Kidney capillary endothelial cell (primary cell): ENCODE measurements at regions not wholly inside any gene's neighbourhood (a gene's known extent, or its start where the extent isn't known, plus 50 kb on each side); places are given as distances from the start of the nearest gene placed in this dataset.
"Not testable (repeated sequence)": the region's sequence is repeated elsewhere in the genome, so short reads cannot be mapped to it uniquely, and the experiment has no call there.

Source experiments
- DNase-seq: peaks from one replicate; pipeline ENCODE4 v3.0.0-alpha.2; 2018; ENCODE audit warnings: low spot score

- DNase-seq = no peak
Measured at GRCh38 chr5:126677121-126677520, 76.4 kb downstream of the PHAX start.

- no peak for DNase-seq
Measured at GRCh38 chr5:126680191-126680817, 79.6 kb downstream of the PHAX start.

GRCh38 chr5:126681314-126681713 is 80.6 kb downstream of the PHAX start:
- DNase-seq = not testable (repeated sequence)

GRCh38 chr5:126681970-126682369 is 81.2 kb downstream of the PHAX start:
- DNase-seq = no peak

GRCh38 chr5:126682856-126683255 is 82.1 kb downstream of the PHAX start:
- no peak for DNase-seq

GRCh38 chr5:126683912-126684311 is 83.2 kb downstream of the PHAX start:
- no peak for DNase-seq

DNA sequence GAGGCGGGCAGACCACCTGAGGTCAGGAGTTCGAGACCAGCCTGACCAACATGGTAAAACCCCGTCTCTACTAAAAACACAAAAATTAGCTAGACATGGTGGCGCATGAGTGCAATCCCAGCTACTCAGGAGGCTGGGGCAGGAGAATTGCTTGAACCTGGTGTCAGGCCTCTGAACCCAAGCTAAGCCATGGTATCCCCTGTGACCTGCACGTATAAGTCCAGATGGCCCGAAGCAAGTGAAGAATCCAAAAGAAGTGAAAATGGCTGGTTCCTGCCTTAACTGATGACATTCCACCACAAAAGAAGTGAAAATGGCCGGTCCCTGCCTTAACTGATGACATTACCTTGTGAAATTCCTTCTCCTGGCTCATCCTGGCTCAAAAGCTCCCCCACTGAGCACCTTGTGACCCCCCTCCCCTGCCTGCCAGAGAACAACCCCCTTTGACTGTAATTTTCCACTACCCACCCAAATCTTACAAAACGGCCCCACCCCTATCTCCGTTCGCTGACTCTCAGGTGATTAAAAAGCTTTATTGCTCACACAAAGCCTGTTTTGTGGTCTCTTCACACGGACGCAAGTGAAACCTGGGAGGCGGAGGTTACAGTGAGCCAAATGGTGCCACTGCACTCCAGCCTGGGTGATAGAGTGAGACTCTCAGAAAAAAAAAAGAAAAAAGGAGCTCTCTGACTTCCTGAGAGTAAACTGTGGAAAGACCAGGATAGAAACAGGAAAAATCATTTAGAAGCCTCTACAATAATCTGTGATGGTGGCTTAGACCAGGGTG is 84.1 kb downstream of the PHAX start:
- DNase-seq = not testable (repeated sequence)

DNA sequence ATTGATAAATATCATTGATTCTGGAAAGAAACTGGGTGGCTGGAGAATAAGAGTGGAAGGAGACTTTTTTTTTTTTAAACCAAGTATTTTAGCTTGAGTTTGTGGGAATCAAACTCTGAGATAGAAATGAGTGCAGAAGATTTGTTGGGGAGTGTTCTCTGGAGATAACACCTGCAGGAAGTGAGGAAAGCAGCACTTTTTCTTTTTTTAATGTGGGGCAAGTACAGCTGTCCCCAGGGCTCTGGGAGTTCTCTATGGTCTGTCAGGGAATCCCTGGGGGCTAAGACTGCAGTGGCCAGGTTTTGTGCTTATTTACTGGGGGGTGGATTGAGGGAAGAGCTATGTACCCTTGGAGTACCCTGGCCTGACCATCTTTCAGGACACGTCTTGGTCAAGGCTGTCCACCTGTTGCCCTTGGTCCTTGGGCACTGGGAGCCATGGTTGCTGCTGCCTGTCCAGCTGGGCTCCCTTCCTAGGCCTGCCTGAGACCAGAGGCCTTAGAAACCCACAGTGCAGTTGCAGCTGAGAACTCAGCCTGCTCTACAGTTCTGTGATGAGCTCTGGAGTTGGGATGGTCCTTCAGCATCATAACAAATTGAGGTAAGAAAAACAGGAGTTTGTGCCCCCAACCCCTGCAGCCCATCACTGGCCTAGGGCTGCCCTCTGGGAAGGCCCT is 85.8 kb downstream of the PHAX start:
- DNase-seq = no peak

DNA sequence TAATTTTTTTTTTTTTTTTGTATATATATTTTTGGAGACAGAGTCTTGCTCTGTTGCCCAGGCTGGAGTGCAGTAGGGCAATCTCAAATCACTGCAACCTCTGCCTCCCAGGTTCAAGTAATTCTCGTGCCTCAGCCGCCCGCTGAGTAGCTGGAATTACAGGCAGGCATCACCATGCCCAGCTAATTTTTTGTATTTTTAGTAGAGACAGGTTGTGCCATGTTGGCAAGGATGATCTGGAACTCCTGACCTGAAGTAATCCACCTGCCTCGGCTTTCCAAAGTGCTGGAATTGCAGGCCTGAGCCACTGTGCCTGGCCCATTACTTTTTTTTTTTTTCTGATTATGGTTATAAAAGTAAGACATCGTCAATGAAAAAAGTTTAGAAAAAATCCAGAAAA is 84.0 kb upstream of the LMNB1 start:
- DNase-seq = no peak

GRCh38 chr5:126693806-126694205 is 83.1 kb upstream of the LMNB1 start:
- no peak for DNase-seq

- no peak for DNase-seq
Measured at GRCh38 chr5:126694403-126694802, 82.5 kb upstream of the LMNB1 start.

DNA sequence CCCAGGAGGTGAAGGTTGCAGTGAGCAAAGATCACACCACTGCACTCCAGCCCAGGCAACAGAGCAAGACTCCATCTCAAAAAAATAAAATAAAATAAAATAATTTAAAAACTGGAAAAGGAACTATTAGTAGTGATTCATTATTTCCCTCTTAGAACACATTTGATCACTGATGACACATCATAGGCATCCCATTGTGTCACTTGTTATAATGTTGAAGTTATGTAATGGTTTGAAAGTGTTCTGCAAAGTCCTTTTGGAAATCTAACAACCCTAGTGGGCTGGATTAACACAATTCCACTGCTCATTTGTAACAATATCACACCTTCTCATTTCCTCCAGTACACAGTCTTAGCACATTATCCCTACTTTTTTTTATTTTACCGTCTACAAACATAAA is 81.8 kb upstream of the LMNB1 start:
- peak; percentile 27 for DNase-seq

GRCh38 chr5:126707080-126707479 is 69.9 kb upstream of the LMNB1 start:
- no peak for DNase-seq

GRCh38 chr5:126715765-126716164 is 61.2 kb upstream of the LMNB1 start:
- DNase-seq = no peak

GRCh38 chr5:126716861-126717260 is 60.1 kb upstream of the LMNB1 start:
- DNase-seq = no peak

DNA sequence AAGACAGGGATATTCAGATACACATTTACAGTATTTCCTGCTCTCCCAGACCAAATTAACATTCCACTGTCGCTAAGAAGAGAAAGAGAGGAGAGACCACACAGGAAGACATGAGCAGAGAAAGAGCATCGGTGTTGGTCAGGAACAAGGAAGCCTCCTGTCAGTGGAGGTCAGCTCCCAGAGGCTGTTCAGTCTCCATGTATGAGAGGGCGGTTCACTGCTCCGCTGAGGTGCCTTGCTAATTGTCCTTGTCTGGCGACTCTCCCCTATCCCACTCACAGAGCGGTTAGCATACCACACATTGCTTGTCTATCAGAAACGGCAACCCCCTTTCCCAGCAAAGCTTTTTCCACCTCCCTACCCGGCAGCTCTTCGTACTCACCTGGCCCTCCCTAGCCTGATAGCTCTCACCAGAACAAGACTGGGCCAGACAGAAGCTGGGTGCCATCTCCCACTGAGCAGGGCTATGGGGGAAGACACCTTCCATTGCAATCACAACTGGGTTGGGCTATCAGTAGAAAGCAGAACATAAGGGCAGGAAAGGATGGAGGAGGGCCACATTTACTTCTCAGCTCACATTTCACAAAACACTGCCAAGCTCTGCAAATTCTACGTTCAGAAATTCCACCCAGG is 58.6 kb upstream of the LMNB1 start:
- DNase-seq = no peak

DNA sequence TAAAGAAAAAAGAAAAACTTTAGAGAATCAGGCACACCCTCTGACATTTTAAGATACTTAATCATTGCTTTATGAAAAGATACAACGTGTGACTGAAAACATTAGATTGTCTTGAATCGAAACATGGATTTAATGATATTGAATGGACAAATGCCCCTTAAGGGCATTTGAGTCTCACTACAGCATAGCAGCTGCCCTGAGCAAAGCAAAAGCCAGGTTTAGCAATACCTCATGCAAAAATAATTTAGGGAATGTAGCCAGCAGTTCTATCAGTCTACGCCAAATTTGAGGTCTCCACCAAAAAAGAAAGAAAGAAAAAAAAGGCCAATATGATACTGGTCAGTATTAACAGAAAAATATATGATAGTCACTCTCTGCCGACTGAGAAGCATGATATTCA is 56.6 kb upstream of the LMNB1 start:
- no peak for DNase-seq

DNA sequence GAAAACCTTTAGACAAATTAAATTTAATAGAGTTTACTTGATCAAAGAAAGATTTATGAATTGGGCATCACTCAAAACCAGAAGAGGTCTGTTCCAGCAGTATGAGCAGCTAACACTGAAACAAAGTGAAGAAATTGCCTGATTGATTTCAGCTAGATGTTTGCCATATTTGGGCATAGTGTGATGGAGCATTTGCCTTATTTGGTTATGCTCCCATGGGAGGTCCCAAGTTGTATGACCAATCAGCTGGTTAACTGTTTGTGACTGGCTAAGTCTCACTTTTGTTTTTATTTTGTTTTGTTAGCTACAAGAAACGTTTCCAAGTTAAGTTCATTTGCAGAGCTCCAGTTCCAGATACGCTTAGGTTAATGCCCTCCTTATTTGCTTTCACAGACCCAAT is 53.3 kb upstream of the LMNB1 start:
- DNase-seq = no peak
